OCI-LY1 (cell line): ENCODE measurements at regions not wholly inside any gene's neighbourhood (a gene's known extent, or its start where the extent isn't known, plus 50 kb on each side); places are given as distances from the start of the nearest gene placed in this dataset.

ENCODE experiments used
- H2AFZ ChIP-seq: fragments of 200-600 bp; sonication (generic), shearing (Covaris generic); 2 replicates; pipeline ENCODE4 v1.6.0; 2014; ENCODE audit warnings: antibody characterized with exemption, mild to moderate bottlenecking, low read length
- H3F3A ChIP-seq: fragments of 200-600 bp; sonication (generic), shearing (Covaris generic); 2 replicates; pipeline ENCODE4 v1.6.0; 2014; ENCODE audit warnings: mild to moderate bottlenecking, antibody characterized with exemption, low read length, moderate library complexity; ENCODE audit not compliant: insufficient read depth
- H3K27ac ChIP-seq: fragments of 200-600 bp; sonication (generic); 2 replicates; pipeline ENCODE4 v1.5.1; 2014; ENCODE audit warnings: low read length, mixed run types, mild to moderate bottlenecking, low read depth; ENCODE audit not compliant: poor library complexity, severe bottlenecking
- H3K27me3 ChIP-seq: fragments of 200-600 bp; sonication (generic); 2 replicates; pipeline ENCODE4 v1.6.0; 2014; ENCODE audit warnings: antibody characterized with exemption, mild to moderate bottlenecking, low read length, moderate library complexity; ENCODE audit not compliant: insufficient read depth
- H3K36me3 ChIP-seq: fragments of 200-600 bp; sonication (generic); 2 replicates; pipeline ENCODE4 v1.6.1; 2014; ENCODE audit warnings: mild to moderate bottlenecking, antibody characterized with exemption, low read length, moderate library complexity, mixed read lengths; ENCODE audit not compliant: insufficient read depth
- H3K4me1 ChIP-seq: fragments of 200-600 bp; sonication (generic); 2 replicates; pipeline ENCODE4 v1.5.1; 2014; ENCODE audit warnings: mild to moderate bottlenecking, low read length, moderate library complexity; ENCODE audit not compliant: insufficient read depth, severe bottlenecking
- H3K4me2 ChIP-seq: fragments of 200-600 bp; sonication (generic), shearing (Covaris generic); 2 replicates; pipeline ENCODE4 v1.6.1; 2014; ENCODE audit warnings: low read length
- H3K4me3 ChIP-seq: fragments of 200-600 bp; sonication (generic); 2 replicates; pipeline ENCODE4 v1.5.1; 2014; ENCODE audit warnings: low read length, low read depth, mild to moderate bottlenecking, mixed read lengths; ENCODE audit not compliant: poor library complexity, severe bottlenecking
- H3K79me2 ChIP-seq: fragments of 200-600 bp; shearing (Covaris generic); 2 replicates; pipeline ENCODE4 v1.6.1; 2016; ENCODE audit warnings: mixed run types, low read length, mixed read lengths; ENCODE audit not compliant: insufficient read depth
- H3K9ac ChIP-seq: fragments of 200-600 bp; sonication (generic), shearing (Covaris generic); 2 replicates; pipeline ENCODE4 v1.6.1; 2014; ENCODE audit warnings: mild to moderate bottlenecking, low read length, mixed read lengths
- H3K9me2 ChIP-seq: fragments of 200-600 bp; sonication (generic), shearing (Covaris generic); 2 replicates; pipeline ENCODE4 v1.6.1; 2014; ENCODE audit warnings: low read depth, mild to moderate bottlenecking, low read length, mixed read lengths
- H3K9me3 ChIP-seq: fragments of 200-600 bp; shearing (Covaris generic); 2 replicates; pipeline ENCODE4 v1.6.1; 2014; ENCODE audit warnings: low read length, mixed read lengths
- H4K20me1 ChIP-seq: fragments of 200-600 bp; sonication (generic), shearing (Covaris generic); 2 replicates; pipeline ENCODE4 v1.6.0; 2016; ENCODE audit warnings: mild to moderate bottlenecking, low read length; ENCODE audit not compliant: insufficient read depth
- EZH2 ChIP-seq: fragments of 200-600 bp; sonication (generic), shearing (Covaris generic); IDR thresholded peaks from 2 replicates; pipeline ENCODE4 v1.8.0; 2017; ENCODE audit warnings: borderline replicate concordance, mixed run types, mild to moderate bottlenecking, antibody characterized with exemption, low read length, moderate library complexity, mixed read lengths
- TF ChIP-seq, protein P1 (sequence below): fragments of 200-600 bp; sonication (generic), shearing (Covaris generic); IDR thresholded peaks from 2 replicates; pipeline ENCODE4 v1.5.1; 2017; ENCODE audit warnings: mild to moderate bottlenecking, antibody characterized with exemption, low read length, moderate library complexity, mixed read lengths

DNA sequence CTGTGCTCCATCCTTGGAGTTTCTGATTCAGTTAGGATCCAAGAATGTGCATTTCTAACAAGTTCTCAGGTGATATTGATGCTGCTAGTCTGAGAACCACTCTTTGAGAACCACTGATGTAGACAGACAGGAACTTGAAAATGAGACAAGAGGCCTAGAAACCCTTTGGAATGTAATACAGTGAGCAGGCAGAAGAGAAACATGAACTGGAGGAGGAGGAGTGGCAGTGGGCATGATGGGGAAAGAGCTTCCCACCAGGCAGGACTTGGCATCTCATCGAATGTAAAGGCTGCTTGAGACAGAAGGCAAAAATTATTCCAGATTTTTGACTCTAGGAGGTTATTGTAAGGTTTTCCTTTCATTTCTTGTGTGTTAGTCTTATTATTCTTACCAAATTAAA, 295.8 kb upstream of the SGCD start:
- H3K9me2 ChIP-seq, result no peaks in the 10 kb centered on the region
- no peaks in the 10 kb centered on the region for H3F3A ChIP-seq
- H3K9me3 ChIP-seq, result no peaks in the 10 kb centered on the region
- TF ChIP-seq, protein P1, sequence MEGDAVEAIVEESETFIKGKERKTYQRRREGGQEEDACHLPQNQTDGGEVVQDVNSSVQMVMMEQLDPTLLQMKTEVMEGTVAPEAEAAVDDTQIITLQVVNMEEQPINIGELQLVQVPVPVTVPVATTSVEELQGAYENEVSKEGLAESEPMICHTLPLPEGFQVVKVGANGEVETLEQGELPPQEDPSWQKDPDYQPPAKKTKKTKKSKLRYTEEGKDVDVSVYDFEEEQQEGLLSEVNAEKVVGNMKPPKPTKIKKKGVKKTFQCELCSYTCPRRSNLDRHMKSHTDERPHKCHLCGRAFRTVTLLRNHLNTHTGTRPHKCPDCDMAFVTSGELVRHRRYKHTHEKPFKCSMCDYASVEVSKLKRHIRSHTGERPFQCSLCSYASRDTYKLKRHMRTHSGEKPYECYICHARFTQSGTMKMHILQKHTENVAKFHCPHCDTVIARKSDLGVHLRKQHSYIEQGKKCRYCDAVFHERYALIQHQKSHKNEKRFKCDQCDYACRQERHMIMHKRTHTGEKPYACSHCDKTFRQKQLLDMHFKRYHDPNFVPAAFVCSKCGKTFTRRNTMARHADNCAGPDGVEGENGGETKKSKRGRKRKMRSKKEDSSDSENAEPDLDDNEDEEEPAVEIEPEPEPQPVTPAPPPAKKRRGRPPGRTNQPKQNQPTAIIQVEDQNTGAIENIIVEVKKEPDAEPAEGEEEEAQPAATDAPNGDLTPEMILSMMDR, result no peak
- TF ChIP-seq EZH2, result no peak
- no peaks in the 10 kb centered on the region for H3K36me3 ChIP-seq
- no peak overlapping the region for H3K4me2 ChIP-seq
- no peaks in the 10 kb centered on the region for H4K20me1 ChIP-seq
- no peaks in the 10 kb centered on the region for H3K27me3 ChIP-seq
- no peak overlapping the region for H2AFZ ChIP-seq
- no peak overlapping the region for H3K4me3 ChIP-seq
- no peak overlapping the region for H3K27ac ChIP-seq
- no peaks in the 10 kb centered on the region for H3K4me1 ChIP-seq
- no peak overlapping the region for H3K9ac ChIP-seq
- no peaks in the 10 kb centered on the region for H3K79me2 ChIP-seq

DNA sequence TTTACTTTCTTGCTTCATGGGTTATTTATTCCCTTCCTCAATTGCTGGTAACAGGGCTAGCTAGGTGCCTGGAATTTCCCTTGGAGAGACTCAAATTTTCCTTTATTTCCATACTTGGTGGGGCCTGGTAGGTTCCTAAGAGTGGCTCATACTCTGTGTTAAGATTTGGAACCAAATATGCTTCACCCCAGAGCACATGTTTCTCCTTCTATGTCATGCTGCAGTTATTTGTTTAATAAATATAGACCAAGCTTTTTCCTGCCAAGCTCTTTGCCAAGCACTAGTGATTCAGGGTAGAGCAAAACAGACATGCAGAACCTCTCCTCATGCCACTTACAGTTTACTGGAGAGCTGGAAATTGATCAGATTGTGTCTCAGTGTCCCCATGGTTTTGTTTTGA, 290.3 kb upstream of the SGCD start:
- Histone ChIP-seq H3K4me2 (no peak overlapping the region), H3K79me2 (no peaks in the 10 kb centered on the region), H3K27me3 (no peaks in the 10 kb centered on the region), H3K4me1 (no peaks in the 10 kb centered on the region), H3K27ac (no peak overlapping the region), H3K9ac (no peak overlapping the region), H2AFZ (no peak overlapping the region), H3F3A (no peaks in the 10 kb centered on the region), H3K4me3 (no peak overlapping the region), H3K9me3 (no peaks in the 10 kb centered on the region), H4K20me1 (no peaks in the 10 kb centered on the region), H3K9me2 (no peaks in the 10 kb centered on the region), H3K36me3 (no peaks in the 10 kb centered on the region)
- TF ChIP-seq EZH2, result no peak
- TF ChIP-seq, protein P1, result no peak

DNA sequence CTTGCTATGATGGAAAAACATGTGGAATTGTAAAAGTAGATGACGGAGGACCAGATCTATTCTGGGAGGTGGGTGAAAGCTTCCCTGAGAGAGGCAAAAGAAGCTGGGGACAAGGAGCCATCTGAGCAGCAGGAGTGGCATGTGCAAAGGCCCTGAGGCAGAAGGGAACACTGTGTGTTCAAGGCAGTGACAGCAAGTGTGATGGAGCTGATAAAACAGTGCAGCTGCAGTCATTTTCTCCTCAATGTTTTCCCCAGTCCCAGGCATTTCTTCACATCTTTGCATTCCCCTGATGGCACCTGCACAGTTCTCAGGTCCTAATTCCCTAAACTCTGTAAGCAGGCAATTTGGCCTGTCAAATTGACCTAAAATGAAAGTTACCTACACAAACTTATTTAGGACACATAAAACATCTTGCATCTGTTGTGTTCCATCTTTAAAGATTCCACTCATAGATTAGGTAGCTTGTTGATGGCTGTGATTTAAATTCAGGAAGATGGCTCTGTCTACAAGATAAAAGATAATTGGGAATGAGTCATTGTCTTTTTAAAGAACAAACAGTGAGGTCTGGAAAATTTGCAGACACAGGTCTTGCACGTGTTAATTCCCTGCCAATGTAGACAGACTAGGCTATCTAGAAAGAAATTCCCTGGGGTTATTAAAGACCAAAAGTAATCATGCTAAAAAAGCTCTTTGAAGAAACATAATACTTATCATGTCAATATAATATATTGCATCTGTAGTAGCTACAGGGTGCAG, 289.6 kb upstream of the SGCD start:
- Histone ChIP-seq H3K9me2 (no peaks in the 10 kb centered on the region), H3K27ac (no peak overlapping the region), H3K9me3 (no peaks in the 10 kb centered on the region), H3K36me3 (no peaks in the 10 kb centered on the region), H3K4me3 (no peak overlapping the region), H3K79me2 (no peaks in the 10 kb centered on the region), H4K20me1 (no peaks in the 10 kb centered on the region), H3F3A (no peaks in the 10 kb centered on the region), H2AFZ (no peak overlapping the region), H3K4me2 (no peak overlapping the region), H3K27me3 (no peaks in the 10 kb centered on the region), H3K4me1 (no peaks in the 10 kb centered on the region), H3K9ac (no peak overlapping the region)
- TF ChIP-seq EZH2, result no peak
- TF ChIP-seq, protein P1, result no peak
